ENCODE measurements at regions not wholly inside any gene's neighbourhood (a gene's known extent, or its start where the extent isn't known, plus 50 kb on each side); places are given as distances from the start of the nearest gene placed in this dataset.
A peak's percentile ranks its signal among the peaks of the same experiment; 100 is the strongest.

GRCh38 chr6:6915813-6916547 is 191.8 kb upstream of the RREB1 start:
- H3K36me3 Mint-ChIP-seq = peaks cover 1% of the 10 kb centered on the region
- H3K4me3 Mint-ChIP-seq = peak overlapping the region; percentile 44
- peaks cover 42% of the 10 kb centered on the region for H3K4me1 Mint-ChIP-seq
- H3K9me3 Mint-ChIP-seq = no peaks in the 10 kb centered on the region
- no peak for DNase-seq
- H3K27ac Mint-ChIP-seq = no peak overlapping the region
- peaks cover 30% of the 10 kb centered on the region for H3K27me3 Mint-ChIP-seq

- H3K9me3 Mint-ChIP-seq = no peaks in the 10 kb centered on the region
- no peak overlapping the region for H3K4me3 Mint-ChIP-seq
- H3K27me3 Mint-ChIP-seq = peaks cover 31% of the 10 kb centered on the region
- H3K4me1 Mint-ChIP-seq = peaks cover 42% of the 10 kb centered on the region
- DNase-seq = no peak
- peaks cover 1% of the 10 kb centered on the region for H3K36me3 Mint-ChIP-seq
- H3K27ac Mint-ChIP-seq = no peak overlapping the region
Measured at GRCh38 chr6:6916598-6916997, 191.2 kb upstream of the RREB1 start.

- Mint-ChIP-seq H3K27ac (no peak overlapping the region), H3K9me3 (no peaks in the 10 kb centered on the region), H3K4me1 (peaks cover 42% of the 10 kb centered on the region), H3K36me3 (peaks cover 1% of the 10 kb centered on the region), H3K27me3 (peaks cover 24% of the 10 kb centered on the region), H3K4me3 (no peak overlapping the region)
- DNase-seq = peak; percentile 87
Measured at GRCh38 chr6:6918216-6918983, 189.4 kb upstream of the RREB1 start.

- Mint-ChIP-seq H3K27me3 (peaks cover 18% of the 10 kb centered on the region), H3K27ac (no peak overlapping the region), H3K9me3 (no peaks in the 10 kb centered on the region), H3K4me1 (peaks cover 42% of the 10 kb centered on the region), H3K4me3 (no peak overlapping the region), H3K36me3 (peaks cover 1% of the 10 kb centered on the region)
- DNase-seq = no peak
Measured at GRCh38 chr6:6919173-6919572, 188.6 kb upstream of the RREB1 start.

GRCh38 chr6:6920114-6920986 is 187.4 kb upstream of the RREB1 start:
- peak overlapping the region; percentile 14 for H3K27ac Mint-ChIP-seq
- peaks cover 1% of the 10 kb centered on the region for H3K36me3 Mint-ChIP-seq
- peaks cover 12% of the 10 kb centered on the region for H3K27me3 Mint-ChIP-seq
- no peak overlapping the region for H3K4me3 Mint-ChIP-seq
- H3K4me1 Mint-ChIP-seq = peaks cover 42% of the 10 kb centered on the region
- no peaks in the 10 kb centered on the region for H3K9me3 Mint-ChIP-seq
- no peak for DNase-seq

- Mint-ChIP-seq H3K4me3 (no peak overlapping the region), H3K36me3 (peaks cover 1% of the 10 kb centered on the region), H3K4me1 (peaks cover 37% of the 10 kb centered on the region), H3K27ac (peak overlapping the region; percentile 14), H3K27me3 (peaks cover 15% of the 10 kb centered on the region), H3K9me3 (no peaks in the 10 kb centered on the region)
- no peak for DNase-seq
Measured at GRCh38 chr6:6920987-6921313, 186.8 kb upstream of the RREB1 start.

DNA sequence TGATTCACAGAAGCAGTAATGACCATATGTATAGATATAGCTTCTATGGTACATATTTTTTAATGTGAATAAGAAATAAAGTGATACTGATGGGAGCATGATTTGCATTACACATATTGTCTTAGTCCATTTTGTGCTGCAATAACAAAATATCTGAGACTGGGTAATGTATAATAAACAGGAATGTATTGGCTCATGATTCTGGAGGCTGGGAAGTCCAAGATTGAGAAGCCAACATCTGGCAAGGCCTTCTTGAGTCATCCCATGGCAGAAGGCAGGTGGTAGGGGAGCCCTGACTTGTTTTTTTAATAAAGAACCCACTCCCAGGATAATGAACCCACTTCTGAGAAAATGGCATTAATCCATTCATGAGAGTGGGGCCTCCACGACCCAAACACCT is 185.6 kb upstream of the RREB1 start:
- H3K36me3 Mint-ChIP-seq = peaks cover 1% of the 10 kb centered on the region
- H3K9me3 Mint-ChIP-seq = no peaks in the 10 kb centered on the region
- DNase-seq = no peak
- H3K4me3 Mint-ChIP-seq = no peak overlapping the region
- H3K4me1 Mint-ChIP-seq = peaks cover 26% of the 10 kb centered on the region
- no peak overlapping the region for H3K27ac Mint-ChIP-seq
- peaks cover 21% of the 10 kb centered on the region for H3K27me3 Mint-ChIP-seq

GRCh38 chr6:6923605-6924004 is 184.2 kb upstream of the RREB1 start:
- Mint-ChIP-seq H3K27me3 (peaks cover 28% of the 10 kb centered on the region), H3K4me1 (peaks cover 13% of the 10 kb centered on the region), H3K36me3 (peaks cover 1% of the 10 kb centered on the region), H3K27ac (no peak overlapping the region), H3K4me3 (no peak overlapping the region), H3K9me3 (no peaks in the 10 kb centered on the region)
- no peak for DNase-seq

DNA sequence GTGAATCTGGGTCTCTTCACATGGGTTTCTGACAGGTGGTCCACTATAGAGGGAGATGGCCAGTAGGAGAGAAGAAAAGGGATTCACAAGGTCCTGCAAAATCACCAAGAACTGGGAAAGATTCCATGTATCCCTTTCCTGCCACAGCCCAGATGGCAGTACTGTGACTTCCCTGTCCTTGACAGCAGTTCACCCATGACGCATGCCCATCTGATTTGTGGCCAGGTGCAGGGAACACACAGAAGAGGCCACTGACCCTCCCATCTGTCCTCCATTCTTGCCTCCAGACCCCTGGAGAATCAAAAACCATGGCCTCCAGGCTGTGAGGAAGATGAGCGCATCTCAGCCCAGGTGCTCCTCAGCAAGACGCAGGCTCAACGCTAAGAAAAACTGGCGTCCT is 183.1 kb upstream of the RREB1 start:
- H3K27me3 Mint-ChIP-seq = peaks cover 28% of the 10 kb centered on the region
- peaks cover 1% of the 10 kb centered on the region for H3K36me3 Mint-ChIP-seq
- no peak for DNase-seq
- no peak overlapping the region for H3K27ac Mint-ChIP-seq
- H3K4me1 Mint-ChIP-seq = peaks cover 5% of the 10 kb centered on the region
- no peak overlapping the region for H3K4me3 Mint-ChIP-seq
- H3K9me3 Mint-ChIP-seq = no peaks in the 10 kb centered on the region

DNA sequence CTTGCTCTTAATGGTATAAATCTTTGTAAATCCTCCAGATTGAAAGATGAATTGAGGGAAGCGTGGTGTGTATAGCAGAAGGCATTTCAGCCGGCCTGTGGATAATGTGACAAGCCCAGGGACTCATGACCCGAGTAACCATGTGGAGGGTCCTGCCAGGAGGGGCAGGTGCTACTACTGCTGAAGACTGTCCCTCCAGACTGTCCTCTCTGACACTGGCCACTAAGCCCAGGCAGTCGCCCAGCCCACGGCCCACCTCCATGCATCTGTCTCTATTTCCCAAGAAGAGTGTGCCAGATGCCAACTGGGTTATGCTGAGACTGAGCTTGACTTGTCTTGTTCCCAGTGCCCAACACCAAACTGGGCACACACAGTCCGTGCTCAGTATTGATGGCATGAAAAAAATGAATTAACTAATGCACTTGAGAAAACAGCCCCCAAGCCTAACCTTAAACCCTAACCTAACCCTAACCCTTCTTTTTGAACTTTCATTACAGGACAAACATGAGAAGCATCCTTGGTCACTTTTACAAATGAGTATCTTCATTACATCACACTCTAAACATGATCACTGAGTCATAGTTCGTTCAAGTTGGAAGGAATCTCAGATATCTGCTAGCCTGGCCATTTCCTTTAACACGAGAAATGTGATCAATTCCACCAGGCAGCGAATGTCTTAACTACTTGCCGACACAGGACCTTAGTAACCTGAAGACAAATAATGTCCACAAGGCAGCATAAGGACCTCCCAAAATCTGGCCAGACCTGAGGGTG is 182.2 kb upstream of the RREB1 start:
- Mint-ChIP-seq H3K27ac (no peak overlapping the region), H3K4me1 (no peaks in the 10 kb centered on the region), H3K27me3 (peaks cover 21% of the 10 kb centered on the region), H3K4me3 (no peak overlapping the region), H3K9me3 (no peaks in the 10 kb centered on the region), H3K36me3 (no peaks in the 10 kb centered on the region)
- DNase-seq = no peak

DNA sequence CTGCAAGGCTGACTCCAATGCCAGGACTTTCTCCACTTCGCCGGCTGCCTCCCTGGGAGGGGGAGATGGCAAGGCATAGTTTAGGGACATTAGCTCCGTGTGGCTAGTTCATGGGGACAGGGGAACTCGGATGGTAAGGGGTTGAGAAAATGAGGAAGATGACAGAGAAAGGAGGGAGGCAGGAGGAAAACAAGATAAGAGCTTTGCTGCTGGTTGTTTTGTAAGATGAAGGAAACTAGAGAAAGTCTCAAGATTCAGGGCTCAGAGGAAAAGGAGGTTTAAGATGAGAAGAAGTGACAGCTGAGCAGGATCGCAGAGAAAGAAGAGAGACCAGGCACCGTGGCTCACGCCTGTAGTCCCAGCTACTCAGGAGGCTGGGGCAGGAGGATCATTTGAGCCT is 180.9 kb upstream of the RREB1 start:
- peaks cover 5% of the 10 kb centered on the region for H3K4me1 Mint-ChIP-seq
- no peak overlapping the region for H3K4me3 Mint-ChIP-seq
- no peaks in the 10 kb centered on the region for H3K36me3 Mint-ChIP-seq
- no peaks in the 10 kb centered on the region for H3K9me3 Mint-ChIP-seq
- no peak overlapping the region for H3K27ac Mint-ChIP-seq
- H3K27me3 Mint-ChIP-seq = peaks cover 20% of the 10 kb centered on the region
- no peak for DNase-seq

DNA sequence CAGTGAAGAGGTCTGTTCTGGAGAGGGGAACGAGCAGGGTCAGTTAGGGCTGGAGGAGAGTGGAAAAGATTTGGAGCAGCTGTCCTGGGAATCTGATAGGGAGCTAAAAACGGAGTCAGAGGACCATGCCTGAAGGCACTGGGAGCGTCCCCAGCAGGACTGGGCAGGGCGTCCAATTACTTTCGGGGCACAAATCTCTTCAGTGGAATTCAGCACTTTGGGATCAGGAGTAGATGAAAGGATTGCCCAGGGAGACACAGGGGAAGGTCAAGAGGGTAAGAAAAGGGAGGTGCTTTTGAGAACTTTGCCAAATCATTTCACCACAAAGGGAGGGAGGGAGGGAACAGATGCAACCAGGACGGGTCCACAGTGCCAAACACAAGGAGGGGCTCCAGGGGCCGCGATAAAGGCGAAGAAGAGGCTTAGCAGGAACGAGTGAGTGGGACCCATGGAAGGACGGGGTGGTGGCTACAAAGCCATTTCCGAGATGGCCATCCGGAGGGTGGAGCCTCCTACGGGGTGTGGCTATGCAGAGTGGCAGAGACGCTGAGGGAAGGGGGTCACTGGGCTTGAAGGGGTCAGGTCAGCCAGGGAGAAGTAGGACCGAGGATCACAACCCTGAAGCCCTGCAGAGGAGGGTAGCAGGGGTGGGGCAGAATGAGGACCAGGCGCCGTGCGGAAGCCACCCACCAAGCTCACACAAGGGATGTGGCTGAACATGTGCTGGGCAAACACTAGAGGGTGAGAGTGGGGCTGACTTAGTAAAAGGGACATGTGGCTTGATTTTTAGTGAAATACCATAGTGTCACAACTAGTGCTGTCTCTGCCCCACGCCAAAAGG is 180.0 kb upstream of the RREB1 start:
- H3K27ac Mint-ChIP-seq = no peak overlapping the region
- no peak for DNase-seq

GRCh38 chr6:6930223-6930880 is 177.4 kb upstream of the RREB1 start:
- Mint-ChIP-seq H3K27me3 (peaks cover 20% of the 10 kb centered on the region), H3K4me3 (no peak overlapping the region), H3K36me3 (no peaks in the 10 kb centered on the region), H3K27ac (no peak overlapping the region), H3K9me3 (no peaks in the 10 kb centered on the region), H3K4me1 (peaks cover 5% of the 10 kb centered on the region)
- no peak for DNase-seq

More for the DNA sequence above, 180.0 kb upstream of the RREB1 start:
- H3K9me3 Mint-ChIP-seq = no peaks in the 10 kb centered on the region
- peaks cover 20% of the 10 kb centered on the region for H3K27me3 Mint-ChIP-seq
- peaks cover 5% of the 10 kb centered on the region for H3K4me1 Mint-ChIP-seq
- no peak overlapping the region for H3K4me3 Mint-ChIP-seq
- no peaks in the 10 kb centered on the region for H3K36me3 Mint-ChIP-seq
